ENCODE measurements at regions not wholly inside any gene's neighbourhood (a gene's known extent, or its start where the extent isn't known, plus 50 kb on each side); places are given as distances from the start of the nearest gene placed in this dataset.
A peak's percentile ranks its signal among the peaks of the same experiment; 100 is the strongest.

DNA sequence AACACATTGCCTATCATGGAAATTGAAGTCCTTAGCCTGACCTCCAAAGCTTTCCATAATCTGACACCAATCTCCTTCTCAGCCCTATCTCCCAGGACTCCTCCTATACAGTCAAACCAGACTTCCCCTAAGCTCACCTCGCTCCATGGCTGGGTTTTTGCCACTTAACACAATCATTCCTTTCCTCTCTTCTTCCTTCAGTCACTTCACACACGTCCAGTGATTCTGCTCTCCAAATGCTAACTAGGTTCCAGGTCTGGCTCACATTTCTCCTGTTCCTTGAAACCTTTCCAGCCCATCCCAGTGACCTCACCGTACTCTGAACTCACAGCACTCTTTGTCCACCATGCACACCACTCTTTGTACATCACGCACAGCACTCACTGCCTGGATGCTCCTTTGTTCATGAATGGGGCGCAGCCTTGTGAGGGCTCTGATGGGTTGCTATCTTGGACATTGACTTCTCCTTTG lies 98.4 kb downstream of the GLUL start:
- DNase-seq = no peak

DNA sequence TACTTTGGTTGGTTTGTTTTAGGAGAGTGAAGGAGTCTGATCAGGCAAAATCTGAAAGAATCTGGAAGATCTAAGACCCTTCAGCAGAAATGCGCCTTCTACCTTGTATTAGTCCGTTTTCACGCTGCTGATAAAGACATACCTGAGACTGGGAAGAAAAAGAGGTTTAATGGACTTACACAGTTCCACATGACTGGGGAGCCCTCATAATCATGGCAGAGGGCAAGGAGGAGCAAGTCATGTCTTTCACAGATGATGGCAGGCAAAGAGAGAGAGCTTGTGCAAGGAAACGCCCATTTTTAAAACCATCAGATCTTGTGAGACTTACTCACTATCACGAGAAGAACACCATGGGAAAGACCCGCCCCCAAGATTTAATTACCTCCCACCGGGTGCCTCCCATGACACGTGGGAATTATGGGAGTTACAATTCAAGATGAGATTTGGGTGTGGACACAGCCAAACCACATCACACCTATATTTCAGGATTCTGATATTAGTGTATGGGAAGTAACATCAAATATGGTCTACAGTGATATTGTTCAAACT lies 99.3 kb downstream of the GLUL start:
- DNase-seq = no peak

DNA sequence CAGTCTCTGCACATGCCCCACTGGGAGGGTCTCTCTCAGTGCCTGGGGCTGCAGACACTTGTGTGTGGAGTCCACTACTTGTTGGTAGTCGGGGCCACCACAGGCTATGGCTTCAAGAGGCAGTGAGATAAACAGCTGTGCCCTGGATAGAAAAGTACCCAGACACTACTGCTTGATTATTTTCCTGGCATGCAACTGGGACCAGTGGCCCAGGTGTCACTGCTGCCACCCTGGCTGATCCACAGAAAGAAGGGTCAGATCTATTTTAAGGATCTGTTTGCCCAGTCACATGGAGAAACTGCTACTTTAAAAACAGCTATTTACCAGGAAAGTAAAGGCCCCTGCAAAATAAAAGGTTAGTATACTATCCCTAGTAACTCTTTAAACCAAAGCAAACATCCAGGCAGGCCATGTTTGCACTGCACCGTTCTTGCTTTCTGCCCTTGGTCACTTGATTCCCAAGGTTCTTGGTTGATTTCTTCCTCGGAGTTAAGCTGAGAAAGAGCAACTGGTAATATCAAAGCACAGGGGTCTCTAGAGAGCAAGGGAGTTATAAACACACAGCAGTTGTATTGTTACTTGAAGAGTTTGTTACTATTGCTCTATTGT lies 99.9 kb downstream of the GLUL start:
- DNase-seq = no peak

DNA sequence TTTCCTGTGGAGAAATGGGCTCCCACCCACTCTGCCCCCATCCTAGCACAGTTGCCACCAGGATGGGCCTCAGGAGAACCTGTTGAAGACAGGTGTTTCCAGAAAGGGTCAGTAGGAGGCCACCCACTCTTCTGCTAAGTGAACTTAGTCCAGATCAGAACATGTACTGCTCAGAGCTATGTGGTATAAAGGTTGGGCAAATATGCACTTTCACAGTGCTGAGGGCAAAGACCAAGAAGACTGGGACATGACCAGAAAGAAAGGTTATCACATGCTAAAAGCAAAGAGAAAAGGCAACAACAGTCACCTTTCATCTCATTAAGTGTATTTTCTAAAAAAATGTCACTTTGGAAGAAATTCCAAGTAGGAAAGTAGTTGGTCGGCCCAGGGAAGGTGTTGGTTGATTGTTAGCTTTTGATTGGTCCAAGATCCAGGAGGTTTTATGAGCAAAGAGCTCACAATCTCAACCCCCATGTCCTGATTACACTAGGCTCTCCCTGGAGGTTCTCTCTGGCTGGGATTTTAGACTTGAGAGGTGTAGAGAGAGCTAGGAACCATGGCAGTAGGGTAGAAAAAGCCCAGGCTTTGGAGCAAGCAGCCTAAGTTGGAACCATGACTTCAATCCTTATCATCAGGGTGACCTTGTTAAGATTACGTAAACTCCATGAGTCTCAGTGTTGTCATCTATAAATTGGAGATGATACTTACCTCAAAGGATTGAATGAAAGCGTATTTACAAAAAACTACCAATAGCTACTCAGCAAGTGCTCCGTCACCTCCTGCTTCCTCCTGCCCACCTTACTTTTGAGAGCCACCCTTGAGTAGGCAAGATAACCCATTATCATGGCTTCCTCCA lies 102.6 kb downstream of the GLUL start:
- DNase-seq = no peak

DNA sequence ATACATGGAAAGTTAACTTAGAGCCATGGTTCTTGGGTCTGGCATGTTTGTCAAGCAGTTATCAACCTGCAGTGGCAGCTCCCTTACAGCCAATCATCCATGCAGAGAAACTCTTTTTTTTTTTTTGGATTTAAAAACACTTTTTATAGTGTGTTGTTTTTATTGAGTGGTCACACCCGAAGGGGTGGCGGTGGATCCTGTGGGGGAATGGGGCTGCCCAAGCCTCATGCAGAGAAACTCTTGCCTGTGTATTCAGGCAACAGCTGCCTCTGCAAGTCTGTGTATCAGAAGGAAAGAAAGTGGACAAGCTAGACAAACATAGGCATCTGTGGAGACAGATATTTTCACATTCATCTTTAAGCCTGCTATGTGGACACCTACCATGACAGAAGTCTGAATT lies 104.8 kb downstream of the GLUL start:
- DNase-seq = no peak

DNA sequence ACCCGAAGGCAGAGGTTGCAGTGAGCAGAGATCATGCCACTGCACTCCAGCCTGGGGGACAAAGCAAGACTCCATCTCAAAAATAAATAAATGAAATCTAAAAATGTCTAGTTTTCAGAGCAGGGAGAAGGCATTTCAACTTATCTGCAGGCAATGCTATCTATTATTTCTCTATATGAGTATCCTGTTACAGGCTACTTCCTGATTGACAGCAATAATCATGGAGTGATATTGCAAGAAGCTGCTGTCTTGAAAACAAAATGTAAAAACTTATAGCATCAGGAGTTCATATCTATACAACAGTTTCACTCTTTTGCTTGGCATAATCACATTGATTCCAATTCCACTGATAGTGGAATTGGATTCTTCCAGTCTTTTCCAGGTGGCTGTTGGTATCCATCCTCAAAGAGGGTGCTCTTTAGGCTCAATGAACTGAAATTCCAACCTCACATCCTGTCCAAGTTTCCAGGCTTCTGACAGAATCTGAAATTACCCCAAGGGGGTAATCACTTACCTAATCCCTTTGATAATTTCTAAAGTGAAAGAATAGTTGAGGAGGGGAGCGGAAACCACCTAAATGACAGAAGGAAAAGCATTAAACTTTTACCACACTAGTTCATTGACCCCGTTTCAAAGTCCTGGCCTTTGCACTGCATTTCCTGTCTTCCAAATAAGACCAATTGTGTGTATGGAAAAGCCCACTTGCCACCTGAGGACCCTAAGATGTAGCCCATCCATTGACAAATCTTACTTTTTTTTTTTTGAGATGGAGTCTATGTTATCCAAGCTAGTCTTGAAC lies 107.6 kb downstream of the GLUL start:
- DNase-seq = no peak

DNA sequence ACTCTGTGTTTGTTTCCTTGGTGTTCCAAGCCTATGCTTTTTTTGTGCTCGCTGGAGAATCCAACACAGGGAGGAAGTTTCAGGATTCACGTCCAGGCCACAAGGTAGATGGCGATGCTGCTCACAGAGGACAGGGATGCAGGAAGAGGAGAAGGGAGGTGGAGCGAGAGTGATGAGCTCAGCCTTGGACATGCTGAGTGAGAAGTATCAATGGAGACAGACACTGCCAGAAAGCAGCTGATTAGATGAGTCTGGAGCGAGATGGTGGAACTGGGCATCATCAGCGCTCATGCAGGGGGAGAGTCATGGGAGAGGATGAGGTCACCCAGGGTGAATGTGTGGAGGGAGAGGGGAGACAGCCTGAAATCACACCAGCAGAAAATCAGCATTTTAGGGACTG lies 110.0 kb downstream of the GLUL start:
- no peak for DNase-seq

DNA sequence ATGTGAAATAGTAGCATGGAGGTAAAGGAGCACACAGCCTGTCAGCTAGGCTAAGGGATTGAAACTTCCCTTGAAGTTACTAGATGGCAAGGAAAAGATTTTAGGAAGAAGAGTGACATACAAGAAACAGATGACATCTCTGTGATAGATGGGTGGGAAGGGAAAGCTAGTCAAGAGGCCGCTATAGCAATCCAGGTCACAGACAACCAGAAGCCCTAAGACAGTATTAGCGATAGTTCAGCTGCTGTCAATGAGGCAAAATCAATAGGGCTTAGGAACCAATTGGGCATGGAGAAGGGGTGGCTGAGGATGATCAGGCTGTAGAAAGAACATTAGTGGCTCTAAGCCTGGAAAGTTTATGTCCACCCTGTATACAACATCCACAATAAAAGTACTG lies 111.1 kb downstream of the GLUL start:
- no peak for DNase-seq

DNA sequence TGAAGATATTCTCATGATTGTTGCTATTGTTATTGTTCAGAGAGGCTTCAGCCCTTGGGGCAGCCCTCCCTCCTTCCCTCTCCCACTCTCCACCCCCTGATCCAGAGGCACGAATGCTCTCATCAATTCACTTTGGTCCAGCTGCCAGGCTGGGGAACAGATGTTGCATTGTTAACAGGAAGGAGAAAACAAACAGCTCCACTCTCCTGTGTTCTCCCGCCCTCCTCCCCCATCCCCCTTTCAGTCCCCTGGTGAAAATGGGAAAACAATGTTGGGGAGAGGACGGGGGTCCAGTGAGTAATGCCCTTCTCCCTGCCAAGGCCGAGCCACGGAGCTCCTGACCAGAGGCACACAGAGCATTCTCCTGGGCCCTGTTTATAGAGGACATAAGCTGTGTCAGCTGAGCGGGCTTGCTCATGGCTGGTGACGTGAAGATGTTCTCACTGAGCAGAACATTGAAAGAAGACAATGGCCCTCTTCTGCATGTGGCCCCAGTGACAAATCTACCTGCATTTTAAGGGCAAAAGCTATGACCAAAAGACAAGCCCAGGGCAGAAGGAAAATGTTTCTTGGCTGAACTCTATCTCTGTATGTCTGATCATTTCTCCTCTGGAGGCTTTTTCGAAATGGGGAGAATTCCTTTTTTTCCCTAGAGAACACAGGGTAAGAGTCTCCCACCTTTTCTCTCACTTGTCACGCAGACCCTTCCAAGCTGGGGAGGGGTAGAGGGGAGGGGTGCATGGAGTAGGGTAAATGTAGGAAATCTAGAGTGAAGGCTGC lies 111.7 kb downstream of the GLUL start:
- peak; percentile 77 for DNase-seq

DNA sequence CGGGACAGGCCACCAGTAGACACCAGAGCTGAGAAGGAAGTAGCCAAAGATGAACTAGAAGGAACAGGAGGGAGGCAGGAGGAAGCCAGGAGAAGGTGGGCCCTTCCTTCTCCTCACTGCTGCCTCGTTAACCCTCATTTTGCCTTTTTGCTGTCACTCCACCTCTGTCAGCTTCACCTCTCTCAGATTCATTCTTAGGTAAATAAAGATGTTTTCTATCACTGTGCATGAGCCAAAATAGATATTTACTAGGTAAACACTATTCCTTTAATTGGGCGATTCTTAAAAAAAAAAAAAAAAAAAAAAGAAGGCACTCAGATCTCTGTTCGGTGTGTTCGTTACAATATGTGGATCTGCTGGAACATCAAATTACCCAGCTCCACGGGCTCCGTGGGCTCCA lies 112.3 kb downstream of the GLUL start:
- no peak for DNase-seq

DNA sequence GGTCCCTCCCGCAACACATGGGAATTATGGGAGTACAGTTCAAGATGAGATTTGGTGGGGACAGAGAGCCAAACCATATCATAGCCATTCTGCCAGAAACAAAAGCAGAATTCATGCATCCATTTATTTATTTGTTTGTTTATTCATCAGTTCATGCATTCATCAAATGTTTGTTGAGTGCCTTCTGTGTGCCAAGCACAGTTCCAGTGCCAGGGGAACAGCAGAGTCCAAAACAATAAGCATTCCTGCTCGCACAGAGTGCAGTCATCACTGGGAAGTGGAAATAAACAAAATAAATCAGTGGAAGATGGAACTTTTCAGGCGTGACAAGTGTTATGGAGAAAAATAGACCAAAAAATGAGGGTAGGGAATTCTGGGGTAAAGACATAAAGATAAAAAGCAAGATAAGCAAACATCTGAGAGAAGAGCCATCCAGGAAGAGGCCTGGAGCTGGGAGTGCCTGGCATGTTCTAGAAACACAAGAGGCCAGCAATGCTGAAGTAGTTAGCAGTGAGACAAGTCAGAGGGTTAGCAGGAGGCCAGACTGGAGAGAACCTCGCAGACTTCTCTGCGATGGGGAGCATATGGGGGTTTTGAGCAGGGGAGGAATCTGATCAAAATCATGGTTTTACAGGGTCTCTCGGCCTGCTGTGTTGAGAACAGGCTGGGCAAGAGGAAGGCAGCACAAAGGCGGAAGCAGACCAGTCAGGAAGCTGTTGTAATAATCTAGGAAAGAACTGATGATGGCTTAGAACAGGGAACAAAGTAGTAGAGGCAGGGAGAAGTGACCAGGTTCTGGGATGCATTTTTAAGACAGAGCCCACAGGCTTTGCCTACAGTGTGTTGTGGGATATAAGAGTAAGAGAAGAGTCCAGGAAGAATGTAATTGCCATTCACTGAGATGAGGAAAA lies 113.2 kb downstream of the GLUL start:
- no peak for DNase-seq

DNA sequence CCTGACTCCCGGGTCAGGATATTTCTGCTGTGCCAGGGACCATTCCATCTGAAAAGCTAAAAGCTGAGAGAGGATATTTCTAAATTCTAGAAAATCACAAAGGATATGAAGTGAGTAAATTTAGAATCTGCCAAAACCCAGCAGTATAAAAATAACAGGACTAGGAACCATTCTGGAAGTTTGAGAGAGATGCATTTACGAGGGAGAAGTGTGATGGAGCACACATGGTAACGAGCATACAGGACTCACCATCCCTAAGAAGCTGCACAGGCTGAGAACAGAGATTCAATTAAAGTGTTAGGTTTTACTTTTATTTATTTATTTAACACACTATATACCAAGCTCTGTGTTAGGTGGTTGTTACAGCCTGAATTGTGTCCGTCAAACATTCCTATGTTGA lies 116.3 kb downstream of the GLUL start:
- no peak for DNase-seq

DNA sequence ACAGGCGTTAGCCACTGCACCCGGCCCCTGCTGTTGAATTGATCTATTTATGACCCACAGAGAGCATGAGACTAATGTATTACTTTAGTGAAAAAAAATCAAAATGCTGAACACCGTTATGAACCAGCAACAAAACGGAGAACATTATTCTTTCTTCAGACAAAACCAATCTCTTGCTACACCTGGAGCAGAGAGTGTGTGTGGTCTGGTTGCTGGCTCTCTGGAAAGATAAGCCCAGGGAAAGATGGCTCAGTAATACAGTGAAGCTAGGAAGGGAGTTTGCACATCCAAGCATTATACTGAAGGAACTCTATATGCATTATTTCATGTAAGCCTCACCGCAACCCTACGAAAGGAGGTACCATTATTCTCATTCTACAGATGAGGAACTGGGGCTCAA lies 117.0 kb downstream of the GLUL start:
- no peak for DNase-seq

DNA sequence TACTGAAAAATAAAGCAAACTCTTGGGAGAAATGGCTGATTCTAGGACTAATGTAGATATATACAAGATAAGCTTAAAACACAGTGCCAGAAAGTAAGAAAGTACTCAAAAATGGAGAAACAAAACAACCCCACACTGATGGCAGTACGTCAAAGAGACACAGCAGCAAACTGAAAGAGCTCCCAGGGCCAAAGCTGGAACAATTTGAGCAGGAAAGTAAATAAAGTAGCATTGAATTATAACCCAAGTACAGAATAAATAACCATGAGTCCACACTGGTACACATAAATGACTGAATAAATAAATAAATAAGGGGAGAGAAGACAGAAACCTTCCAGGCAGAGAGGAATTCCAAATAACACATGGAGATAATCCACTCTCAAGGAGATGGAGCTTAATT lies 120.9 kb downstream of the GLUL start:
- no peak for DNase-seq

DNA sequence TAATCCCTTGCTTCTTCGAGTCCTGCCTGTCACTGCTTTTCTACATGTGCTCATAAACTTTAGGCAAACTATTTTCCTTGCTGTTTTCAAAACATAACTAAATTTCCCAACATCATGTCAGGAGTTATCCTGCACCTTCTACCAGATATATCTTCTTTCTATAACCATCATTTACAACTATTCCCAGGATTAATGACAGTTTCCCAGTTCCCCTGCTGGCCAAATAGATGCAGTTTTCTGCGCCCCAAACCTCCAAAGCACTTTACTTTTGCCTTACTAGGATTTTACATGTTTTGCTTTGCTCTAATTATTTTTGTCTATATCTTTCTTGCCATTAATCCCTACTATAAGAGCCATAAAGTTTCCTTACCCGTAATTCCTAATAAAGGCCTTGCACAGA lies 122.5 kb downstream of the GLUL start:
- no peak for DNase-seq

DNA sequence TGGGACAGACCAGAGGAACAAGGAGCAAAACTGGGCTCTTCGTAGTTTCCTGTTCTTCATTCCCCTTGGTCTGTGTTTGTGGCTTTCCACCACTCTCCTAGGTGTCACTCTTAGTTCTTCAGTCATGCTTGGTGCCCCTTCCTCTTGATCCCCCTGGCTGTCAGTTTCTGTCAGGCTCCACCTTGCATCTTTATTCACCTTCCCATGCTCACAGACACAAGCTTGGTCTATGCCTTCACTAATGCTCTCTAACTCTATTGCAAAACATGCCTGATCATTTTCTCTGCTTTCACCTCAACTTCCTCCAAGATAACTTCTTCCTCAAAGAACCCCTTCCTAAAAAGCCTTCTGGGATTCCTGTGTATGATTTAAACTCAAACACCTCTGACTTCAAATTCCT lies 122.9 kb downstream of the GLUL start:
- DNase-seq = no peak

DNA sequence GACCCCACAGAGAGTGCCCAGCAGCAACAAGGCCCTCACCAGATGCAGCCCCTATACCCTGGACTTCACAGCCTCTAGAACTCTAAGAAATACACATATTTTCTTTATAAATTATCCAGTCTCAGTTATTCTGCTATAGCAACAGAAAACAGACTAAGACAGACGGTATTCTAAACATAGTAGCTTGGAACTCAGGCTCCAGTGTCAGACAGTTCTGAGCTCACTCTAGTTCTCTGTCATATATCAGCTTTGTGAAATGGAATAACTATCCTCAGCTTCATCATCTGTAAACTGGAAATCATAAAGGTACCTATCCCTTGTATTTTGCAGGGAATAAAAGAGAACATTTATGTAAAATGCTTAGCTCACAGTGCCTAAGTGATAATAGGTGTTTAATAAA lies 127.4 kb downstream of the GLUL start:
- DNase-seq = no peak

DNA sequence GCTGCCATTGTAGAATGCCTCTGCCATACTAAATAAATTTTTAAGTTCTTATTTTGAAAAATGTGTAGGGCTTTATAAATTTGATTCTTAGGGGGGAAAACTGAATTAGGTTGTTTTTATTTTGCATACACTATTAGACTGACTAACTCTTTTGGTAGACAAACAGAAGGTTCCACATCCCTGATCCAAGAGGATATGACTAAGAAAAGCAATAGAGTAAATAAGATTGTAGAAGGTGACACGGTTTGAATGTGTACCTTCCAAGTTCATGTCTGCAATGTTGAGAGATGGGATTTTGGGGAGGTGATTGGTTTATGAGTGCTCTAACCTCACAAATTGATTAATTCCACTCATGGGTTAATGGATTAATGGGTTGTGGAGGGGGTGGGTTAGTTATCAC lies 127.9 kb downstream of the GLUL start:
- DNase-seq = no peak

DNA sequence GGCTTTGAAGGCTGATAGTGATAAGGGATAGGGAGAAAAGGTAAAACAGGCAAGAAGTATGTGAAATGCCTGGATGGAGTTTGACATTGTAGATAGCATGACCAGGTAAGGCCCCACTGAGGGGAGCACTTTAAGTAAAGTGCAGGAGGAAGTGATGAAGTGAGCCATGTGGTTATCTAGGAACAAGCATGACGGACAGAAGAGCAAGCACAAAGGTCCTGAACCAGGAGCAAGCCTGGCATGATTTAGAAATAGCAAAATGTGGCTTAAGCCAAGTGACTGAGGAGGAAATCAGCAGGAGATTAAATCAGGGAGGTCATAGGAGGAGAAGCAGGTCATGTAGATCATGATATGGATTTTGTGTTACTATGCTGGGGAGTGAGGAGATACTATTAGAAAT lies 129.2 kb downstream of the GLUL start:
- DNase-seq = no peak

DNA sequence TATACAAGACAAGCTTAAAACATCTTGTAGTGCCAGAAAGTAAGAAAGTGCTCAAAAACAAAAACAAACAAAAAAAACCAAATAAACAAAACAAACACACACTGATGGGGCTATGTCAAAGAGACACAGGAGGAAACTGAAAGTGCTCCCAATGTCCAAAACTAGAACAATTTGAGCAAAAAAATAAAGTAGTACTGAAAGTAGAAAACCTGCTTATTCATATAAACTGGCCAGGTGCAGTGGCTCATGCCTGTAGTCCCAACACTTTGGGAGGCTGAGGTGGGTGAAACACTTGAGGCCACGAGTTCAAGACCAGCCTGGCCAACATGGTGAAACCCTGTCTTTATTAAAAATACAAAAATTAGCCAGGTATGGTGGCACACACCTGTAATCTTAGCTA lies 129.9 kb downstream of the GLUL start:
- DNase-seq = no peak

DNA sequence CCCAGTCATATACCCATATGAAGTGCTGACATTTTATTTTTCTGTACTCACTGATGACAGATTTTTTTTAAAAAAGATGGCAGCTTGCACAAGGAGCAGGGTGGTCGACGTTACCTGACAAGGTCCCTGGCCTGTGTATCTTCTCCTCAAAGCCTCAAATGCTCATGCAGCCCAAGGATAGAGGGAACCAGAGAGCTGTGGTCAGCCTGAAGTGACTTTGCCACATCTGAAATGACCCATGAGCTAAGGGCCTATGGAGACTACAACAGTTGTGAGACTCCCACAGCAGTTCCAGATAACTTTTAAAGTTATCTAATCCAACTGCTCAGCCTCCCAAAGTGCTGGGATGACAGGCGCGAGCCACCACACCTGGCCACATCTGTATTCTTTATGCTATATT lies 131.1 kb downstream of the GLUL start:
- DNase-seq = no peak

DNA sequence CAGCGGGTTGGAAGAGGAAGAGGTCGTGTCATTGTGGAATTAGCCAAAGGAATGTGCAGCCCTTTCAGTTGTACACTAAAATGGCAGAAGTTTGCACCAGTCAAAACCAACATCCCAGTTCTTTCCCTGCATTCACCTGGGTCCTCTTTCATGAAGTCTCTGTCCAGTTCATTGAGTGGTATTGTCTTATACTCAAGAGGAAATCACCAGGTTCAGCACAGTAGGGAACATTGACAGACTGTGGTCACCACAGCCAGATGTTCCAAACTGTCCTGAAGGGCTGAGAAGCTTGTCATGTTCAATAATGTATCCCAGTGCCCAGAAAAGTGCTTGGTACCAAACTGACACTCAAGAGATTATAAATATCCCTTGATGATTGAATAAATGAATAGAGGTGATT lies 131.6 kb downstream of the GLUL start:
- no peak for DNase-seq
